ENCODE measurements at regions not wholly inside any gene's neighbourhood (a gene's known extent, or its start where the extent isn't known, plus 50 kb on each side); places are given as distances from the start of the nearest gene placed in this dataset.
"Not testable (repeated sequence)": the region's sequence is repeated elsewhere in the genome, so short reads cannot be mapped to it uniquely, and the experiment has no call there.

DNA sequence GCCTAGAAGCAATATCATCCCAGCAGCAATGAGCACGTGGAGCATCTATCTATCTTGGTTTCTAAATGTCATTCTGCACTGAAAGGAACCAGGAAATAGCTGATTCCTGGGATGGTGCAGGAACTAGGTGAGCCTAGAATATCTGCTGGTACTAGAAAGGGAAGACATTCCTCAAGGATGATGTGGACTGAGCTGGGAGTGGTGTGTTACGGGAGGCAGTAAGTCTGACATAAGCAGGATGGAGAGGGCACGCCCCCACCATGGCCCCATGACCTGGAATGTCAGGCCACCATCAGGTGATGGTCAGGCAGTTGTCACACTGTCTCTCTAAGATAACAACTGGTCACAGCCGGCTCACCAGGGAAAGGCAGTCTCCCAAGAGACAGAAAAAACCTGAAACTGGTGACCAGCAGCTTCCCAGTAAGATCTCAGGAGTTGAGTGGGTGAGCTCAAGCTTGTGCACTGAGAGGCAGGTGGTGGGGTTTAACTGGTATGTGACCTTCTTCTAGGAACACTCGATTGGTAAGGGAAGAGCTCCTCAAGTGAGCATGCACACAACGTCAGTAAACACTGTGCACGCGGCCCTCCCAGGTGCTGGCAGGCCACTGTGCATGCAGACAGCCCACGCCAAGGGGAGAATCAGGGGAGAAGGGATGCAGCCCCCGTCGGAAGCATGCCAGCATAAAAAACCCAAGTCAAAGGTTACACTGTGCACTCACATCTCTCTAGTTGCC lies 148.7 kb downstream of the ADSS2 start:
- peak; percentile 71 for DNase-seq (ENCODE audit: low read depth)
- TF ChIP-seq, protein P1, sequence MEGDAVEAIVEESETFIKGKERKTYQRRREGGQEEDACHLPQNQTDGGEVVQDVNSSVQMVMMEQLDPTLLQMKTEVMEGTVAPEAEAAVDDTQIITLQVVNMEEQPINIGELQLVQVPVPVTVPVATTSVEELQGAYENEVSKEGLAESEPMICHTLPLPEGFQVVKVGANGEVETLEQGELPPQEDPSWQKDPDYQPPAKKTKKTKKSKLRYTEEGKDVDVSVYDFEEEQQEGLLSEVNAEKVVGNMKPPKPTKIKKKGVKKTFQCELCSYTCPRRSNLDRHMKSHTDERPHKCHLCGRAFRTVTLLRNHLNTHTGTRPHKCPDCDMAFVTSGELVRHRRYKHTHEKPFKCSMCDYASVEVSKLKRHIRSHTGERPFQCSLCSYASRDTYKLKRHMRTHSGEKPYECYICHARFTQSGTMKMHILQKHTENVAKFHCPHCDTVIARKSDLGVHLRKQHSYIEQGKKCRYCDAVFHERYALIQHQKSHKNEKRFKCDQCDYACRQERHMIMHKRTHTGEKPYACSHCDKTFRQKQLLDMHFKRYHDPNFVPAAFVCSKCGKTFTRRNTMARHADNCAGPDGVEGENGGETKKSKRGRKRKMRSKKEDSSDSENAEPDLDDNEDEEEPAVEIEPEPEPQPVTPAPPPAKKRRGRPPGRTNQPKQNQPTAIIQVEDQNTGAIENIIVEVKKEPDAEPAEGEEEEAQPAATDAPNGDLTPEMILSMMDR (conservative IDR thresholded peaks at IDR 0.05; ENCODE audit: low read depth, low read length), result no peak
- no peak overlapping the region for H3K4me3 ChIP-seq (ENCODE audit: low read depth, low read length)

DNA sequence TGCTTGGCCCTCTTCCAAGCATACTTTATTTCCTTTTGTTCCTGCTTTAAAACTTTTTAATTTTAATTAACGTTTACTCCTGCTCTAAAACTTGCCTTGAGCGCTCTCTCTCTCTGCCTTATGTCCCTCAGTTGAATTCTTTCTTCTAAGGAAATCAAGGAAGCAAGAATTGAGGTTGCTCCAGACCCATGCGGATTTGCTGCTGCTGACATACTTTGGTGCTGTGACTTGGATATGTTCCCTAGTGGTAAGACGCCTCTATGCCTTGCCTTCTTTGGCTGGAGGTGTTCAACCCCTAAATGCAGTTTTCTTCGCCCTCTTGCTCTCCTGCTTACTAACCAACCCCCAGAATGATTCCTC lies 148.1 kb downstream of the ADSS2 start:
- H3K4me3 ChIP-seq (ENCODE audit: low read depth, low read length), result no peak overlapping the region
- DNase-seq (ENCODE audit: low read depth), result no peak
- TF ChIP-seq, protein P1 (conservative IDR thresholded peaks at IDR 0.05; ENCODE audit: low read depth, low read length), result no peak

DNA sequence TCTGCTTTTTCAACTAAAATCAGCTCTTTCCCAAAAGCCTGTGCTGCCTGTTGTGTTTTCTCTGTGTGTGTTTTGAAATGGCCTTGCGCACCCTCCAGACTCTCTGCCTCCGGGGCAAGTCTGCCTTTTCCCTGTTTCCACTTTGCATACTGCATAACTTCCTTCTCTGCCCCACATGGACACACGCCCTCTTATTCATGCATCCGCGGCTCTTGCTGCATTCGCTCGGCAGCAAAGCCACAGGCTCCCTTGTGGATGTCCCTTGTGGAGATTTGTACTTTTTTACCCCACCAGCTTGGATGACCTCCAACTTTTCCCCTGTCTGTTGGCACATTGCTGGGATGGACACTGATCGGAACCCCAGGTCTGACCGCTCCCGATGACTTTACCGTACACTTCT lies 147.6 kb downstream of the ADSS2 start:
- TF ChIP-seq, protein P1 (conservative IDR thresholded peaks at IDR 0.05; ENCODE audit: low read depth, low read length), result no peak
- no peak for DNase-seq (ENCODE audit: low read depth)

DNA sequence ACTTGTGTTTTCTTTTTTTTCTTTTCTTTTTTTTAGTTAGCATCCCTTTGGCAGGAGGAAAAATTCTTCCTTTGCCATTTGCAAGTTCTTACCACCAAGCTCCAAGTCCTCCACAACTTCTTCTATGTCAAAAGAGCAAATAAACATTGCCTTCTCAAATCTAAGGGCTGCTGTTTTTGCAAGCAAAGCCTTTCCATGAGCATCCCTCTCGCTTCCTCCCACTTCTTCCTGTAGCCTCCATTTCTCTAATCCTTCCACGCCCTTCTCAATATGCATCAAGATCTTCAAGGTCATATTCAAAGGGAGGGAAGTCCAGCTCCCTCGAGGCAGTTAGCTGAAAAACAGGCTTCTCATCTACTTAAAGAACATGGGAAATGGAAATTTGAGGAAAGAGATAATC lies 147.1 kb downstream of the ADSS2 start:
- TF ChIP-seq, protein P1 (conservative IDR thresholded peaks at IDR 0.05; ENCODE audit: low read depth, low read length), result no peak
- no peak for DNase-seq (ENCODE audit: low read depth)
- H3K4me3 ChIP-seq (ENCODE audit: low read depth, low read length), result no peak overlapping the region

More for the DNA sequence above, 147.6 kb downstream of the ADSS2 start:
- H3K4me3 ChIP-seq (ENCODE audit: low read depth, low read length), result no peak overlapping the region

DNA sequence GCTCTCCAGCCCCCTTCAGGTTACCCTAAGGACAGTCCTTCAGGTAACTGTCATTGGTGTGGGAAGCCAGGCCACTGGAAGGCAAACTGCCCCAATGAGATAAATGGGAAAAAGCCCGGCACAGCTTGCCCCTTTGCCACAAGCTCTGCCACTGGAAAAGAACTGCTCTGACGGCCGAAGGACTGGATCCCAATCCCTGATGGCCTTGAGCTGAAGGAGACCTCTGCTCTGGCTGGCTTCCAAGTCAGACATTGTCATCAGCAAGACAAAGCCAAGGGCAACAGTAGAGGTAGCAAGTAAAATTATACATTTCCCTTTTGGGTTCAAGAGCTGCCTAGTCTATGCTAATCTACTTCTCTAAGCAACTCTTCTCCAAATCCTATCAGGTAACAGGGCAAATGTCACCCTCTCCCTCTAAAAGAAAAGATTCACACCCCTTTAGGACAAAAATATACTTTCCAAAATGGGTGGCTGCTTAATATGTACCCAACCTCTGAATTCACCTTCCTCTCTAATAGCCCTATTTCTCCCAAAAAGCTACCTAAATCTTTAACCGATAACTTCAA lies 145.8 kb downstream of the ADSS2 start:
- no peak overlapping the region for H3K4me3 ChIP-seq (ENCODE audit: low read depth, low read length)
- DNase-seq (ENCODE audit: low read depth), result no peak
- TF ChIP-seq, protein P1 (conservative IDR thresholded peaks at IDR 0.05; ENCODE audit: low read depth, low read length), result no peak

DNA sequence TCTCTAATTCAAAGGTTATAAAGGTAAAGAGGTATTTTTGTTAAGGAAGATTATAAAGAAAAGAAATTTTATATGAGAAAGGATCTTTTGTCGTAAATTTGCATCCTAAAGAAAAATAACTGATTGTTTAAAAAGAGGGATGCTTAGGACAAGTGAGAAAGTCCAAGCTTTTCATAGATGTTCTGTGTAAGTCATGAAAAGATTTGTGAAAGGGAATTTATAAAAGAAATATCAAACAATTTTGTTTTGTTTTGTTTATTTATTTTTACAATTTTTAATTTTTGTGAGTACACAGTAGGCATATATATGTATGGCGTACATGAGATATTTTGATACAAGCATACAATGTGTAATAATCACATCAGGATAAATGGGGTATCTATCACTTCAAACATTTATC lies 145.2 kb downstream of the ADSS2 start:
- TF ChIP-seq, protein P1 (conservative IDR thresholded peaks at IDR 0.05; ENCODE audit: low read depth, low read length), result no peak
- no peak overlapping the region for H3K4me3 ChIP-seq (ENCODE audit: low read depth, low read length)
- DNase-seq (ENCODE audit: low read depth), result no peak

DNA sequence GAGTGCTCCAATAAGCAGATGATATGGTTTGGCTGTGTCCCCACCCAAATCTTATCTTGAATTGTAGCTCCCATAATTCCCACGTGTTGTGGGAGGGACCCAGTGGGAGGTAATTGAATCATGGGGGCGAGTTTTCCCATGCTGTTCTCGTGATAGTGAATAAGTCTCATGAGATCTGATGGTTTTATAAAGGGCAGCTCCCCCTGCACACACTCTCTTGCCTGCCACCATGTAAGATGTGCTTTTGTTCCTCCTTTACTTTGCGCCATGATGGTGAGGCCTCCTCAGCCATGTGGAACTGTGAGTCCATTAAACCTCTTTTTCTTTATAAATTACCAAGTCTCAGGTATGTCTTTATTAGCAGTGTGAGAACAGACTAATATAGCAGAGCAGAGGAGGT lies 142.5 kb downstream of the ADSS2 start:
- H3K4me3 ChIP-seq (ENCODE audit: low read depth, low read length); DNase-seq (ENCODE audit: low read depth): not testable (repeated sequence)
